Subcutaneous abdominal adipose tissue (tissue), 5 donors: ENCODE measurements at regions not wholly inside any gene's neighbourhood (a gene's known extent, or its start where the extent isn't known, plus 50 kb on each side); places are given as distances from the start of the nearest gene placed in this dataset.
"Not testable (repeated sequence)": the region's sequence is repeated elsewhere in the genome, so short reads cannot be mapped to it uniquely, and the experiment has no call there.

Source experiments
- H3K27ac ChIP-seq: one replicate; pipeline ENCODE4 v1.7.0; 2013; ENCODE audit warnings: low read depth, mild to moderate bottlenecking, inconsistent platforms, low read length, moderate library complexity
- H3K27me3 ChIP-seq, 5 donors: one replicate each; pipeline ENCODE4 v1.7.0; 2013; ENCODE audit warnings: low read length in 5 of 5, inconsistent platforms in 1 of 5; ENCODE audit not compliant: control insufficient read depth in 5 of 5, insufficient read depth in 4 of 5
- H3K36me3 ChIP-seq, 5 donors: one replicate each; pipeline ENCODE4 v1.7.0; 2013; ENCODE audit warnings: low read length in 5 of 5; ENCODE audit not compliant: control insufficient read depth in 5 of 5, insufficient read depth in 5 of 5
- H3K4me1 ChIP-seq, 5 donors: one replicate each; pipeline ENCODE4 v1.7.0; 2013; ENCODE audit warnings: low read length in 5 of 5, mild to moderate bottlenecking in 3 of 5, moderate library complexity in 1 of 5; ENCODE audit not compliant: control insufficient read depth in 5 of 5, insufficient read depth in 5 of 5
- H3K4me3 ChIP-seq, 5 donors: one replicate each; pipeline ENCODE4 v1.7.0; 2013; ENCODE audit warnings: low read length in 5 of 5, low read depth in 1 of 5
- H3K9ac ChIP-seq, 5 donors: one replicate each; pipeline ENCODE4 v1.7.0; 2013; ENCODE audit warnings: low read length in 5 of 5, mild to moderate bottlenecking in 4 of 5, moderate library complexity in 3 of 5
- H3K9me3 ChIP-seq, 5 donors: one replicate each; pipeline ENCODE4 v1.7.0; 2013; ENCODE audit warnings: low read length in 5 of 5; ENCODE audit not compliant: control insufficient read depth in 5 of 5
- donor health status: healthy.
- donor health status: healthy.
- donor health status: healthy.
- donor health status: healthy.
- donor health status: healthy.

- no peak overlapping the region for H3K27ac ChIP-seq
- H3K9ac ChIP-seq: no peak overlapping the region
- peaks cover 0 to 30% (median 16%) of the 10 kb centered on the region in 5 donors for H3K4me1 ChIP-seq
- H3K4me3 ChIP-seq: no peak overlapping the region
- no peaks in the 10 kb centered on the region for H3K9me3 ChIP-seq
- no peaks in the 10 kb centered on the region for H3K36me3 ChIP-seq
- H3K27me3 ChIP-seq: no peaks in the 10 kb centered on the region
These were observed 72.8 kb upstream of the ECI2 start for GRCh38 chr6:4208158-4208557.

- H3K9me3 ChIP-seq, H3K27me3 ChIP-seq, H3K9ac ChIP-seq, H3K27ac ChIP-seq, H3K36me3 ChIP-seq, H3K4me3 ChIP-seq: not testable (repeated sequence)
- peaks cover 0 to 13% (median 0%) of the 10 kb centered on the region in 5 donors for H3K4me1 ChIP-seq
These were observed 68.5 kb upstream of the ECI2 start for GRCh38 chr6:4203642-4204417.

GRCh38 chr6:4192627-4193026, 57.3 kb upstream of the ECI2 start:
- Histone ChIP-seq H3K27ac (no peak overlapping the region), H3K9ac (no peak overlapping the region), H3K36me3 (no peaks in the 10 kb centered on the region), H3K4me3 (no peak overlapping the region), H3K27me3 (no peaks in the 10 kb centered on the region), H3K4me1 (peaks cover 0 to 5% (median 0%) of the 10 kb centered on the region in 5 donors), H3K9me3 (no peaks in the 10 kb centered on the region)

GRCh38 chr6:4192173-4192572, 56.8 kb upstream of the ECI2 start:
- Histone ChIP-seq H3K4me3 (no peak overlapping the region), H3K4me1 (peaks cover 0 to 5% (median 0%) of the 10 kb centered on the region in 5 donors), H3K36me3 (no peaks in the 10 kb centered on the region), H3K27ac (no peak overlapping the region), H3K9ac (no peak overlapping the region), H3K27me3 (no peaks in the 10 kb centered on the region), H3K9me3 (no peaks in the 10 kb centered on the region)

GRCh38 chr6:4191271-4191721, 55.9 kb upstream of the ECI2 start:
- Histone ChIP-seq H3K9ac (no peak overlapping the region), H3K9me3 (no peaks in the 10 kb centered on the region), H3K4me3 (no peak overlapping the region), H3K27me3 (no peaks in the 10 kb centered on the region), H3K36me3 (no peaks in the 10 kb centered on the region), H3K4me1 (peaks cover 0 to under 1% (median 0%) of the 10 kb centered on the region in 5 donors), H3K27ac (no peak overlapping the region)

GRCh38 chr6:4189249-4189648, 53.9 kb upstream of the ECI2 start:
- Histone ChIP-seq H3K4me3 (no peak overlapping the region), H3K36me3 (no peaks in the 10 kb centered on the region), H3K27ac (no peak overlapping the region), H3K9me3 (peaks cover 0 to 4% (median 0%) of the 10 kb centered on the region in 5 donors), H3K9ac (no peak overlapping the region), H3K27me3 (no peaks in the 10 kb centered on the region), H3K4me1 (no peaks in the 10 kb centered on the region)

- Histone ChIP-seq H3K4me1 (no peaks in the 10 kb centered on the region), H3K9ac (no peak overlapping the region), H3K4me3 (no peak overlapping the region), H3K36me3 (no peaks in the 10 kb centered on the region), H3K27ac (no peak overlapping the region), H3K9me3 (peaks cover 0 to 4% (median 0%) of the 10 kb centered on the region in 5 donors), H3K27me3 (no peaks in the 10 kb centered on the region)
These were observed 53.4 kb upstream of the ECI2 start for GRCh38 chr6:4188801-4189200.

- Histone ChIP-seq H3K4me1 (no peaks in the 10 kb centered on the region), H3K9ac (no peak overlapping the region), H3K4me3 (no peak overlapping the region), H3K36me3 (no peaks in the 10 kb centered on the region), H3K27me3 (no peaks in the 10 kb centered on the region), H3K9me3 (peaks cover 0 to 4% (median 0%) of the 10 kb centered on the region in 5 donors), H3K27ac (no peak overlapping the region)
These were observed 52.1 kb upstream of the ECI2 start for GRCh38 chr6:4187480-4187879.

GRCh38 chr6:4186385-4186784, 51.0 kb upstream of the ECI2 start:
- Histone ChIP-seq H3K4me1 (peaks cover 0 to 4% (median 0%) of the 10 kb centered on the region in 5 donors), H3K9me3 (peaks cover 0 to 4% (median 0%) of the 10 kb centered on the region in 5 donors), H3K36me3 (no peaks in the 10 kb centered on the region), H3K9ac (no peak overlapping the region), H3K27me3 (no peaks in the 10 kb centered on the region), H3K4me3 (no peak overlapping the region), H3K27ac (no peak overlapping the region)

GRCh38 chr6:4185846-4186245, 50.5 kb upstream of the ECI2 start:
- Histone ChIP-seq H3K4me1 (peaks cover 0 to 4% (median 0%) of the 10 kb centered on the region in 5 donors), H3K36me3 (no peaks in the 10 kb centered on the region), H3K9ac (no peak overlapping the region), H3K27me3 (no peaks in the 10 kb centered on the region), H3K27ac (no peak overlapping the region), H3K4me3 (no peak overlapping the region), H3K9me3 (peaks cover 0 to 4% (median 0%) of the 10 kb centered on the region in 5 donors)
